GM12878 (cell line): ENCODE measurements at regions not wholly inside any gene's neighbourhood (a gene's known extent, or its start where the extent isn't known, plus 50 kb on each side); places are given as distances from the start of the nearest gene placed in this dataset.

Experiments used
- ATAC-seq: fragments of 200-7000 bp; cut with Tn5 transposase; 3 replicates; pipeline ENCODE4 v1.9.1; 2020; ENCODE audit warnings: mild to moderate bottlenecking, moderate library complexity
- BruUV-seq: library from RNA; stranded (reverse); fragments of 400-500 nt; replicated peaks from 2 replicates; lab custom pipeline; 2021; lab: Mats Ljungman, UMichigan
- CTCF ChIA-PET: fragments of 300-600 bp; sonication (Branson Sonifier 250); formaldehyde crosslinking; extraction: SDS; loops from one replicate; lab custom pipeline; 2021; ENCODE audit warnings: inconsistent platforms; lab: Yijun Ruan, JAX
- POLR2A ChIA-PET: fragments of 350-600 bp; formaldehyde crosslinking; extraction: SDS; loops from one replicate; lab custom pipeline; 2021; ENCODE audit warnings: inconsistent platforms; lab: Charles Lee
- RAD21 ChIA-PET: fragments of 300-600 bp; sonication (Branson Sonifier 250); formaldehyde crosslinking; loops from one replicate; lab custom pipeline; 2023; ENCODE audit warnings: antibody characterized with exemption; ENCODE audit not compliant: unreplicated experiment; lab: Charles Lee
- SMC1A ChIA-PET: fragments of 300-600 bp; sonication (Branson Sonifier 250); formaldehyde crosslinking; loops from one replicate; lab custom pipeline; 2023; ENCODE audit not compliant: unreplicated experiment, uncharacterized antibody; lab: Charles Lee
- DNase-seq: peaks from one replicate; pipeline ENCODE4 v3.0.0-alpha.2; 2011; ENCODE audit warnings: low read depth, low spot score
- FAIRE-seq: peaks from 3 replicates; lab custom pipeline; 2011; peaks lifted over from hg19 to GRCh38; lab: Jason Lieb, UNC
- H2AFZ ChIP-seq: 2 replicates; pipeline ENCODE4 v1.6.0; 2011; ENCODE audit warnings: low read depth, low read length, control low read depth; ENCODE audit not compliant: control insufficient read depth
- H3K27ac ChIP-seq: 2 replicates; pipeline ENCODE4 v1.5.1; 2011; ENCODE audit warnings: control low read depth; ENCODE audit not compliant: control insufficient read depth, insufficient read depth
- H3K27me3 ChIP-seq, 2 experiments: replicated peaks in 1 of 2; 2 replicates each; pipeline versions ENCODE4 v1.6.0 to v1.6.1; 2011; ENCODE audit warnings: low read length in 1 of 2; ENCODE audit not compliant: control insufficient read depth in 2 of 2, insufficient read depth in 2 of 2
- H3K36me3 ChIP-seq, 2 experiments: 2 replicates each; pipeline ENCODE4 v1.5.1; 2011; ENCODE audit warnings: low read length in 1 of 2; ENCODE audit not compliant: control insufficient read depth in 2 of 2, insufficient read depth in 2 of 2
- H3K4me1 ChIP-seq: 2 replicates; pipeline ENCODE4 v1.6.1; 2011; ENCODE audit warnings: mild to moderate bottlenecking, low read length, moderate library complexity, mixed read lengths; ENCODE audit not compliant: control insufficient read depth, insufficient read depth
- H3K4me2 ChIP-seq: 2 replicates; pipeline ENCODE4 v1.6.0; 2011; ENCODE audit warnings: control low read depth; ENCODE audit not compliant: control insufficient read depth, insufficient read depth
- H3K4me3 ChIP-seq: fragments of 200-600 bp; sonication (generic); 2 replicates; pipeline ENCODE4 v1.5.1; 2016
- H3K79me2 ChIP-seq: 2 replicates; pipeline ENCODE4 v1.6.0; 2011; ENCODE audit warnings: low read length; ENCODE audit not compliant: control insufficient read depth, insufficient read depth
- H3K9ac ChIP-seq: 2 replicates; pipeline ENCODE4 v1.8.0; 2011; ENCODE audit warnings: low read length, control low read depth, mixed read lengths; ENCODE audit not compliant: control insufficient read depth, insufficient read depth
- H3K9me3 ChIP-seq: replicated peaks from 3 replicates; pipeline ENCODE4 v1.5.1; 2011; ENCODE audit warnings: mild to moderate bottlenecking, low read length; ENCODE audit not compliant: control insufficient read depth, insufficient read depth
- H4K20me1 ChIP-seq: 2 replicates; pipeline ENCODE4 v1.6.0; 2011; ENCODE audit not compliant: control insufficient read depth, insufficient read depth
- ATF7 ChIP-seq: fragments of 450-650 bp; IDR thresholded peaks from 2 replicates; pipeline ENCODE4 v1.6.1; 2016; ENCODE audit warnings: low read depth, mild to moderate bottlenecking
- BRCA1 ChIP-seq: IDR thresholded peaks from 2 replicates; pipeline ENCODE4 v1.6.1; 2011; ENCODE audit warnings: low read depth, low read length, improper control_type of control experiment
- CHD2 ChIP-seq: IDR thresholded peaks from 2 replicates; pipeline ENCODE4 v1.6.1; 2011; ENCODE audit warnings: low read depth, low read length, improper control_type of control experiment, borderline replicate concordance
- IRF3 ChIP-seq: fragments of 450-650 bp; IDR thresholded peaks from 2 replicates; pipeline ENCODE4 v1.6.1; 2014; ENCODE audit warnings: mild to moderate bottlenecking
- IRF5 ChIP-seq: fragments of 450-650 bp; IDR thresholded peaks from 2 replicates; pipeline ENCODE4 v1.6.1; 2017; ENCODE audit warnings: borderline replicate concordance
- NBN ChIP-seq: fragments of 450-650 bp; IDR thresholded peaks from 2 replicates; pipeline ENCODE4 v1.6.1; 2016
- NFXL1 ChIP-seq: fragments of 450-650 bp; IDR thresholded peaks from 2 replicates; pipeline ENCODE4 v1.6.1; 2017; ENCODE audit warnings: antibody characterized with exemption, mild to moderate bottlenecking, borderline replicate concordance
- SPI1 ChIP-seq: IDR thresholded peaks from 2 replicates; pipeline ENCODE4 v1.6.1; 2011; ENCODE audit warnings: low read depth, mild to moderate bottlenecking, low read length, moderate library complexity, borderline replicate concordance; ENCODE audit not compliant: insufficient read depth
- TCF3 ChIP-seq: IDR thresholded peaks from 2 replicates; pipeline ENCODE4 v1.6.1; 2012; ENCODE audit warnings: low read depth, mild to moderate bottlenecking, low read length, borderline replicate concordance; ENCODE audit not compliant: insufficient read depth
- ZNF274 ChIP-seq: IDR thresholded peaks from one replicate; pipeline ENCODE4 v1.8.0; 2011; ENCODE audit not compliant: insufficient read length, insufficient read depth
- WGBS: methylation state at CpG from one replicate; pipeline ENCODE4 v1.1.6; 2016; ENCODE audit warnings: low lambda C conversion rate; ENCODE audit not compliant: insufficient replicate concordance, insufficient coverage; ENCODE audit errors: missing lambda C conversion rate; 5-methylcytosine and 5-hydroxymethylcytosine counted together
- in situ Hi-C: fragments of 300-500 bp; cut with MboI; formaldehyde crosslinking; loops from 9 replicates; pipeline ENCODE4 v1.14.3; 2018; ENCODE audit warnings: mixed read lengths
- intact Hi-C: fragments of 100-400 bp; cut with micrococcal nuclease; formaldehyde crosslinking; loops from one replicate; pipeline ENCODE4 v1.14.2; 2022; ENCODE audit not compliant: unreplicated experiment
- TF ChIP-seq, protein P1 (sequence below): IDR thresholded peaks from 2 replicates; pipeline ENCODE4 v1.6.1; 2012; ENCODE audit warnings: low read length, inconsistent platforms
- TF ChIP-seq, protein P2 (sequence below): fragments of 450-650 bp; IDR thresholded peaks from 2 replicates; pipeline ENCODE4 v1.6.1; 2016; ENCODE audit warnings: mild to moderate bottlenecking, moderate library complexity, borderline replicate concordance

DNA sequence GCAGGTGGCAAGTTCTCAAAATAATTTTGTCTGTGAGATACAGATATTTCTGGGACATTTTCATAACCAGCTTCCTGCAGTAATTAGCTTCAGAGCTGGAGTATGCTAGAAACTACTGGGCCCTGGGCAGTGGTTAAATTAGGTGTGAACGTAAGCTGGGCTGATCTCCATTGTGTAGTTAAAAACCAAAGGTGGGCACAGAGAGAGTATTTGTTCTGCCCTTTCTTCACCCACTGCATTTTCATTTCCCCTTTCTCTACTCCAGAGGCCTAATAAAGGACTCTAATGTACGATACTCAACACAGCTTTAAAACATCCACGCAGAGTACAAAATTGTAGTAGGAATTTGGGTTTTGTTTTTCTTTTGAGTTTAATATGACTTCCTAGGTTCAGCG, 252.7 kb downstream of the SPRY1 start:
- Histone ChIP-seq H3K27ac (no peak overlapping the region), H3K4me3 (no peak overlapping the region), H4K20me1 (no peaks in the 10 kb centered on the region), H3K27me3 (no peaks in the 10 kb centered on the region), H3K36me3 (no peaks in the 10 kb centered on the region), H3K9ac (no peak overlapping the region), H3K9me3 (no peaks in the 10 kb centered on the region; the same call in 2 of the 3 replicates), H3K4me2 (no peak overlapping the region), H2AFZ (no peak overlapping the region), H3K4me1 (no peaks in the 10 kb centered on the region; the same call in 1 of the 2 replicates), H3K79me2 (no peaks in the 10 kb centered on the region)
- intact Hi-C loops (loop anchor here (2.0 kb wide), 1 partner anchor 60 kb away; no protein-coding TSS in a partner anchor), in situ Hi-C loops (no loop called here)
- ChIA-PET RAD21 (interaction anchor here (1.2 to 4.1 kb wide), 15 partner anchors 12 to 546 kb away, joined by 3 to 31 read pairs (median 6); partner anchors contain the start of gene SPRY1), SMC1A (interaction anchor here (0.7 to 3.8 kb wide), 22 partner anchors 11 to 492 kb away, joined by 3 to 44 read pairs (median 4); no protein-coding TSS in a partner anchor), POLR2A (interaction anchor here (1.8 kb wide), 1 partner anchor 61 kb away, joined by 4 read pairs; no protein-coding TSS in a partner anchor), CTCF (interaction anchor here (0.7 to 4.3 kb wide), 13 partner anchors 10 to 547 kb away, joined by 3 to 33 read pairs (median 4); partner anchors contain the start of gene SPRY1)
- WGBS = 17% methylated on average over 4 of the region's 4 CpGs
- ATAC-seq (peak; percentile 97), DNase-seq (peak; percentile 81), FAIRE-seq (no peak)
- BruUV-seq = no TSS peak
- TF ChIP-seq ZNF274 (no peak), SPI1 (peak; percentile 90), IRF3 (no peak), CHD2 (peak; percentile 39; the same call in 1 of the 2 replicates), IRF5 (no peak), BRCA1 (no peak), TCF3 (no peak), NFXL1 (no peak), NBN (peak; percentile 77; the same call in 1 of the 2 replicates), ATF7 (peak; percentile 60; the same call in 1 of the 2 replicates)
- TF ChIP-seq, protein P1, sequence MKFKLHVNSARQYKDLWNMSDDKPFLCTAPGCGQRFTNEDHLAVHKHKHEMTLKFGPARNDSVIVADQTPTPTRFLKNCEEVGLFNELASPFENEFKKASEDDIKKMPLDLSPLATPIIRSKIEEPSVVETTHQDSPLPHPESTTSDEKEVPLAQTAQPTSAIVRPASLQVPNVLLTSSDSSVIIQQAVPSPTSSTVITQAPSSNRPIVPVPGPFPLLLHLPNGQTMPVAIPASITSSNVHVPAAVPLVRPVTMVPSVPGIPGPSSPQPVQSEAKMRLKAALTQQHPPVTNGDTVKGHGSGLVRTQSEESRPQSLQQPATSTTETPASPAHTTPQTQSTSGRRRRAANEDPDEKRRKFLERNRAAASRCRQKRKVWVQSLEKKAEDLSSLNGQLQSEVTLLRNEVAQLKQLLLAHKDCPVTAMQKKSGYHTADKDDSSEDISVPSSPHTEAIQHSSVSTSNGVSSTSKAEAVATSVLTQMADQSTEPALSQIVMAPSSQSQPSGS = no peak
- TF ChIP-seq, protein P2, sequence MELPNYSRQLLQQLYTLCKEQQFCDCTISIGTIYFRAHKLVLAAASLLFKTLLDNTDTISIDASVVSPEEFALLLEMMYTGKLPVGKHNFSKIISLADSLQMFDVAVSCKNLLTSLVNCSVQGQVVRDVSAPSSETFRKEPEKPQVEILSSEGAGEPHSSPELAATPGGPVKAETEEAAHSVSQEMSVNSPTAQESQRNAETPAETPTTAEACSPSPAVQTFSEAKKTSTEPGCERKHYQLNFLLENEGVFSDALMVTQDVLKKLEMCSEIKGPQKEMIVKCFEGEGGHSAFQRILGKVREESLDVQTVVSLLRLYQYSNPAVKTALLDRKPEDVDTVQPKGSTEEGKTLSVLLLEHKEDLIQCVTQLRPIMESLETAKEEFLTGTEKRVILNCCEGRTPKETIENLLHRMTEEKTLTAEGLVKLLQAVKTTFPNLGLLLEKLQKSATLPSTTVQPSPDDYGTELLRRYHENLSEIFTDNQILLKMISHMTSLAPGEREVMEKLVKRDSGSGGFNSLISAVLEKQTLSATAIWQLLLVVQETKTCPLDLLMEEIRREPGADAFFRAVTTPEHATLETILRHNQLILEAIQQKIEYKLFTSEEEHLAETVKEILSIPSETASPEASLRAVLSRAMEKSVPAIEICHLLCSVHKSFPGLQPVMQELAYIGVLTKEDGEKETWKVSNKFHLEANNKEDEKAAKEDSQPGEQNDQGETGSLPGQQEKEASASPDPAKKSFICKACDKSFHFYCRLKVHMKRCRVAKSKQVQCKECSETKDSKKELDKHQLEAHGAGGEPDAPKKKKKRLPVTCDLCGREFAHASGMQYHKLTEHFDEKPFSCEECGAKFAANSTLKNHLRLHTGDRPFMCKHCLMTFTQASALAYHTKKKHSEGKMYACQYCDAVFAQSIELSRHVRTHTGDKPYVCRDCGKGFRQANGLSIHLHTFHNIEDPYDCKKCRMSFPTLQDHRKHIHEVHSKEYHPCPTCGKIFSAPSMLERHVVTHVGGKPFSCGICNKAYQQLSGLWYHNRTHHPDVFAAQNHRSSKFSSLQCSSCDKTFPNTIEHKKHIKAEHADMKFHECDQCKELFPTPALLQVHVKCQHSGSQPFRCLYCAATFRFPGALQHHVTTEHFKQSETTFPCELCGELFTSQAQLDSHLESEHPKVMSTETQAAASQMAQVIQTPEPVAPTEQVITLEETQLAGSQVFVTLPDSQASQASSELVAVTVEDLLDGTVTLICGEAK = no peak
